ENCODE measurements at regions not wholly inside any gene's neighbourhood (a gene's known extent, or its start where the extent isn't known, plus 50 kb on each side); places are given as distances from the start of the nearest gene placed in this dataset.

DNA sequence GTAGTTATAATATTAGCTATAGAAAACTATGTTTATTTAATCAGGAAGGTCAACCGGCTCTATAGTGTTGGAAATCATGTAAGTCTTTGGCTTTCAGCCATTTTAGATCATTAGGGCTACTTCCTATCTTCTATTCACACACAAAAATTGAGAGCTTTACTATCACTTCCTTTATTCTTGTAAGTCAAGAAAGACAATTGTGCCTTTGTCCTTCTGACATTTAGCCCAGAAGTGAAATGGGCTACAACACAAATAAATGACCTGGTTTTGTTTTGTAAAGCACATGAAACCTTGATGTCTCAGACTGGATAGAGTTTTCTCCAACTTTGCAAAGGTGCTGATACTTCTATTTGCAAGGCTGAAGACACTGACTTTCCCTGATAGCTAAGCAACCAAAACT is 122.4 kb upstream of the ACSL4 start:
- TF ChIP-seq, protein P1, sequence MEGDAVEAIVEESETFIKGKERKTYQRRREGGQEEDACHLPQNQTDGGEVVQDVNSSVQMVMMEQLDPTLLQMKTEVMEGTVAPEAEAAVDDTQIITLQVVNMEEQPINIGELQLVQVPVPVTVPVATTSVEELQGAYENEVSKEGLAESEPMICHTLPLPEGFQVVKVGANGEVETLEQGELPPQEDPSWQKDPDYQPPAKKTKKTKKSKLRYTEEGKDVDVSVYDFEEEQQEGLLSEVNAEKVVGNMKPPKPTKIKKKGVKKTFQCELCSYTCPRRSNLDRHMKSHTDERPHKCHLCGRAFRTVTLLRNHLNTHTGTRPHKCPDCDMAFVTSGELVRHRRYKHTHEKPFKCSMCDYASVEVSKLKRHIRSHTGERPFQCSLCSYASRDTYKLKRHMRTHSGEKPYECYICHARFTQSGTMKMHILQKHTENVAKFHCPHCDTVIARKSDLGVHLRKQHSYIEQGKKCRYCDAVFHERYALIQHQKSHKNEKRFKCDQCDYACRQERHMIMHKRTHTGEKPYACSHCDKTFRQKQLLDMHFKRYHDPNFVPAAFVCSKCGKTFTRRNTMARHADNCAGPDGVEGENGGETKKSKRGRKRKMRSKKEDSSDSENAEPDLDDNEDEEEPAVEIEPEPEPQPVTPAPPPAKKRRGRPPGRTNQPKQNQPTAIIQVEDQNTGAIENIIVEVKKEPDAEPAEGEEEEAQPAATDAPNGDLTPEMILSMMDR (IDR thresholded peaks at IDR 0.05), result no peak
- no peak for TF ChIP-seq POLR2A (IDR thresholded peaks at IDR 0.05)
